ENCODE measurements at regions not wholly inside any gene's neighbourhood (a gene's known extent, or its start where the extent isn't known, plus 50 kb on each side); places are given as distances from the start of the nearest gene placed in this dataset.
A peak's percentile ranks its signal among the peaks of the same experiment; 100 is the strongest.
"Not testable (repeated sequence)": the region's sequence is repeated elsewhere in the genome, so short reads cannot be mapped to it uniquely, and the experiment has no call there.

GRCh38 chr17:77287432-77288068 is 146.8 kb downstream of the SEC14L1 start:
- peak overlapping the region; percentile 72 for H3K4me3 Mint-ChIP-seq
- H3K4me1 Mint-ChIP-seq (ENCODE audit: unreplicated experiment) = peaks cover 31% of the 10 kb centered on the region
- H3K36me3 Mint-ChIP-seq = no peaks in the 10 kb centered on the region
- TF ChIP-seq, protein P1, sequence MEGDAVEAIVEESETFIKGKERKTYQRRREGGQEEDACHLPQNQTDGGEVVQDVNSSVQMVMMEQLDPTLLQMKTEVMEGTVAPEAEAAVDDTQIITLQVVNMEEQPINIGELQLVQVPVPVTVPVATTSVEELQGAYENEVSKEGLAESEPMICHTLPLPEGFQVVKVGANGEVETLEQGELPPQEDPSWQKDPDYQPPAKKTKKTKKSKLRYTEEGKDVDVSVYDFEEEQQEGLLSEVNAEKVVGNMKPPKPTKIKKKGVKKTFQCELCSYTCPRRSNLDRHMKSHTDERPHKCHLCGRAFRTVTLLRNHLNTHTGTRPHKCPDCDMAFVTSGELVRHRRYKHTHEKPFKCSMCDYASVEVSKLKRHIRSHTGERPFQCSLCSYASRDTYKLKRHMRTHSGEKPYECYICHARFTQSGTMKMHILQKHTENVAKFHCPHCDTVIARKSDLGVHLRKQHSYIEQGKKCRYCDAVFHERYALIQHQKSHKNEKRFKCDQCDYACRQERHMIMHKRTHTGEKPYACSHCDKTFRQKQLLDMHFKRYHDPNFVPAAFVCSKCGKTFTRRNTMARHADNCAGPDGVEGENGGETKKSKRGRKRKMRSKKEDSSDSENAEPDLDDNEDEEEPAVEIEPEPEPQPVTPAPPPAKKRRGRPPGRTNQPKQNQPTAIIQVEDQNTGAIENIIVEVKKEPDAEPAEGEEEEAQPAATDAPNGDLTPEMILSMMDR (conservative IDR thresholded peaks at IDR 0.05) = no peak
- DNase-seq (ENCODE audit: extremely low spot score, unreplicated experiment) = no peak
- no peaks in the 10 kb centered on the region for H3K9me3 Mint-ChIP-seq
- peak overlapping the region; percentile 92 for H3K27ac Mint-ChIP-seq
- peaks cover 8% of the 10 kb centered on the region for H3K27me3 Mint-ChIP-seq

DNA sequence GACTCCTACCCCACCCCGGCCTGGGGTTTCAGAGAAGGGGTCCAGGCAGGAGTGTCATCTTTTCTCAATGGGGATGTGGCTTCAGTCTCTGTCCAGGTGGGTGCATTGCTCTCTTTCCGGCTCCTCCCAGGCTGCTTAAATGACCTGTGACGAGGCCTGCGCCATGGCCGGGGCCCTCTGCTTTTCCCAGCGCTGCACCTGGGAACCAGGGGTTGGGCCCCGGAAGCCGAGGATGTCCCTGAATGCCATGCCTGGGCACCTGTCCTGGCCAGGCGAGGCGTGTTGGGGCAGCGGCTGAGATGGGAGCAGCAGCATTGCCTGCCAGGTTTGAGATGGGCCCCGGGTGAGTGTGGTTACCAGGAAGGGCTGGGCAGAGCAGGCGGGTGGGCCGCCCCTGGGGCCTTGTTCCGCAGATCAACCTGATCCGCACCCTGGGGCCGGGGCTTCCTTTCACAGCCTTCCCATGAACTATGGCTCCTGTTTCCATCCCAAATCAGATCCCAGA is 147.4 kb downstream of the SEC14L1 start:
- H3K4me3 Mint-ChIP-seq = peak overlapping the region; percentile 67
- H3K27me3 Mint-ChIP-seq = peaks cover 7% of the 10 kb centered on the region
- no peaks in the 10 kb centered on the region for H3K9me3 Mint-ChIP-seq
- TF ChIP-seq, protein P1 (conservative IDR thresholded peaks at IDR 0.05) = no peak
- no peak for DNase-seq (ENCODE audit: extremely low spot score, unreplicated experiment)
- no peaks in the 10 kb centered on the region for H3K36me3 Mint-ChIP-seq
- peaks cover 30% of the 10 kb centered on the region for H3K4me1 Mint-ChIP-seq (ENCODE audit: unreplicated experiment)
- H3K27ac Mint-ChIP-seq = peak overlapping the region; percentile 92

- not testable (repeated sequence) for H3K27ac Mint-ChIP-seq; DNase-seq (ENCODE audit: extremely low spot score, unreplicated experiment); H3K27me3 Mint-ChIP-seq; H3K36me3 Mint-ChIP-seq; H3K4me3 Mint-ChIP-seq; H3K9me3 Mint-ChIP-seq
- H3K4me1 Mint-ChIP-seq (ENCODE audit: unreplicated experiment) = peaks cover 31% of the 10 kb centered on the region
Observed at GRCh38 chr17:77290759-77291558, 150.2 kb downstream of the SEC14L1 start.

GRCh38 chr17:77291591-77292386 is 151.0 kb downstream of the SEC14L1 start:
- peaks cover 37% of the 10 kb centered on the region for H3K4me1 Mint-ChIP-seq (ENCODE audit: unreplicated experiment)
- no peak overlapping the region for H3K27ac Mint-ChIP-seq

GRCh38 chr17:77294761-77295160 is 154.0 kb downstream of the SEC14L1 start:
- peaks cover 4% of the 10 kb centered on the region for H3K36me3 Mint-ChIP-seq
- TF ChIP-seq, protein P1 (conservative IDR thresholded peaks at IDR 0.05) = no peak
- peaks cover 35% of the 10 kb centered on the region for H3K4me1 Mint-ChIP-seq (ENCODE audit: unreplicated experiment)
- no peaks in the 10 kb centered on the region for H3K27me3 Mint-ChIP-seq
- no peaks in the 10 kb centered on the region for H3K9me3 Mint-ChIP-seq
- no peak overlapping the region for H3K27ac Mint-ChIP-seq
- H3K4me3 Mint-ChIP-seq = no peak overlapping the region
- DNase-seq (ENCODE audit: extremely low spot score, unreplicated experiment) = no peak

More at GRCh38 chr17:77291591-77292386, 151.0 kb downstream of the SEC14L1 start:
- no peaks in the 10 kb centered on the region for H3K9me3 Mint-ChIP-seq
- no peak for DNase-seq (ENCODE audit: extremely low spot score, unreplicated experiment)
- H3K4me3 Mint-ChIP-seq = no peak overlapping the region
- TF ChIP-seq, protein P1 (conservative IDR thresholded peaks at IDR 0.05) = no peak
- peaks cover 2% of the 10 kb centered on the region for H3K36me3 Mint-ChIP-seq
- H3K27me3 Mint-ChIP-seq = no peaks in the 10 kb centered on the region
